T-helper 1 cell treated with Interleukin-12 subunit alpha and Interleukin-12 subunit beta and Interleukin-4 antibody, amounts not matched to agents 30 μg/mL and 1 μg/mL, for 36 hours (primary cell): ENCODE measurements at regions not wholly inside any gene's neighbourhood (a gene's known extent, or its start where the extent isn't known, plus 50 kb on each side); places are given as distances from the start of the nearest gene placed in this dataset.

Source experiments
- H3K27ac Mint-ChIP-seq: one replicate; pipeline ENCODE4 v1.8.0; 2021; ENCODE audit warnings: mild to moderate bottlenecking, mixed read lengths
- H3K27me3 Mint-ChIP-seq: one replicate; pipeline ENCODE4 v1.8.0; 2021; ENCODE audit warnings: low read depth, mixed read lengths
- H3K36me3 Mint-ChIP-seq: one replicate; pipeline ENCODE4 v1.8.0; 2021; ENCODE audit warnings: low read depth, mixed read lengths
- H3K4me1 Mint-ChIP-seq: one replicate; pipeline ENCODE4 v1.8.0; 2021; ENCODE audit warnings: low read depth, mixed read lengths
- H3K4me3 Mint-ChIP-seq: one replicate; pipeline ENCODE4 v1.8.0; 2021; ENCODE audit warnings: mild to moderate bottlenecking, moderate library complexity, mixed read lengths
- H3K9me3 Mint-ChIP-seq: one replicate; pipeline ENCODE4 v1.8.0; 2021; ENCODE audit warnings: mixed read lengths

DNA sequence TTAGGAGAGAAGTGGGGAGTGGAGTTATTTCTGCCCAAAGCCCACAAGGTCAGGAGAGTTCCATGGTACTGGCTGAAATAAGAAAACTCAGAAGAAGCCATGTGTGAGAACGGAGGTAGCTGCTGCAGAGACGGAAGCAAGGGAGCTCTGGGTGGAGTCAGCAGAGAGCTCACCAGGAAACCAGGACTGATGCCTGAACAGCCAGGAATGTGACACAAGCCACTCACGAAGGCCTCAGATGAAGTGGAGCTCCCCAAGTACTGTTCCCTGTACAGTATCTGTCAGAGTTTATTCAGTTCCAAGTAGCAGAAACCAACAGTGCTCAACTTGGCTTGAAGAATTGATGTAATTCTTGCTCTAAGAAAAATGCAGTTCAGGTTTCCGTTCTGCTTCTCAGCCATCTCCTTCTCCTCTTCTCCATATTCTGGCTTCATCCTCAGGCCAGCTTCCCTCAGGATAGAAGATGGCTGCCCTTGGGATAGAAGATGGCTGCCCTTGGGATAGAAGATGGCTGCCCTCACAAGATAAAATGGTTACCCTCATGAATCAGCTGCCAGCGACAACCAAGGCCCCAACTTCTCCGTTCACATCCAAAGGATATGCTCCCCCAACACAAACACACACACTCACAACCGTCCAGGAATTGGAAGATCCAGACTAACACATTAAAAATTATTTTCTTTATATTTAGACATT, 117.4 kb upstream of the SH3BP4 start:
- Mint-ChIP-seq H3K27ac (no peak overlapping the region), H3K27me3 (no peaks in the 10 kb centered on the region), H3K9me3 (no peaks in the 10 kb centered on the region), H3K4me3 (no peak overlapping the region), H3K4me1 (no peaks in the 10 kb centered on the region), H3K36me3 (no peaks in the 10 kb centered on the region)

DNA sequence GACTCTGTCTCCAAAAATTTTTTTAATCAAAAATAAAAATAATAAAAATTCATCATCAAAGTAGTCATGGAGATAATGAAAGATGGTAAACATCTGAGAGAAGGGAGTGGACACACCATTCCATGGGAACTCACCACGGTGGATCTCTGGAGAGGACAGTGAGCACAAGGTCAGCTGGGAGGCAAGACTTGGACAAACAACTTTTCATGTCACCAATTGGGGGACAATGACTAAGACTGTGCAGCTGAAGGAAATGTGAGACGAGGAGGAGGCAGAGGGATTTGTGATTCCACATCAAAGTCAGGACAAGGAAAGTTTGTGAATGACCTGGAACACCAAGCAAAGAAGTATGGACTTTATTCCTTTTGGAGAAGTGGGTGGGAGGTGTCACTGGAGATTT, 121.0 kb upstream of the SH3BP4 start:
- Mint-ChIP-seq H3K36me3 (no peaks in the 10 kb centered on the region), H3K9me3 (no peaks in the 10 kb centered on the region), H3K27me3 (no peaks in the 10 kb centered on the region), H3K4me3 (no peak overlapping the region), H3K27ac (no peak overlapping the region), H3K4me1 (no peaks in the 10 kb centered on the region)

DNA sequence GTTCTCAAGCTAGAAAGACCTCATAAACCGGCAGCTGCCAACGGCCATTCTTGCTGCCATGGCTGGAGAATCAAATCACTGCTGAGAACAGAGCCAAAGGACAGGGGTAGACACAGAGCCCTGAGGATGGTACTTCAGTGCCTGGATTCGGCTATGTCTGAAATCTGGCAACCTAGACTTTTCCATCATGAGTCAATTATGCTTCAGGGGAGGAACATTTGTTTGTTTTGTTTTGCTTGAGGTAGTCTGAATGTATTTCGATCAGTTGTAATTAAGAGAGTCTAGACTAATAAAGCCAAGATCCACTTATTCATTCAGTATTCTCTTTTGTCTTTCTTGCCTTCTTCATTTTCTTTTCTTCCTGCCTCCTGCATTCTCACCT, 122.8 kb upstream of the SH3BP4 start:
- Mint-ChIP-seq H3K4me1 (no peaks in the 10 kb centered on the region), H3K36me3 (no peaks in the 10 kb centered on the region), H3K4me3 (no peak overlapping the region), H3K27ac (no peak overlapping the region), H3K27me3 (no peaks in the 10 kb centered on the region), H3K9me3 (no peaks in the 10 kb centered on the region)

DNA sequence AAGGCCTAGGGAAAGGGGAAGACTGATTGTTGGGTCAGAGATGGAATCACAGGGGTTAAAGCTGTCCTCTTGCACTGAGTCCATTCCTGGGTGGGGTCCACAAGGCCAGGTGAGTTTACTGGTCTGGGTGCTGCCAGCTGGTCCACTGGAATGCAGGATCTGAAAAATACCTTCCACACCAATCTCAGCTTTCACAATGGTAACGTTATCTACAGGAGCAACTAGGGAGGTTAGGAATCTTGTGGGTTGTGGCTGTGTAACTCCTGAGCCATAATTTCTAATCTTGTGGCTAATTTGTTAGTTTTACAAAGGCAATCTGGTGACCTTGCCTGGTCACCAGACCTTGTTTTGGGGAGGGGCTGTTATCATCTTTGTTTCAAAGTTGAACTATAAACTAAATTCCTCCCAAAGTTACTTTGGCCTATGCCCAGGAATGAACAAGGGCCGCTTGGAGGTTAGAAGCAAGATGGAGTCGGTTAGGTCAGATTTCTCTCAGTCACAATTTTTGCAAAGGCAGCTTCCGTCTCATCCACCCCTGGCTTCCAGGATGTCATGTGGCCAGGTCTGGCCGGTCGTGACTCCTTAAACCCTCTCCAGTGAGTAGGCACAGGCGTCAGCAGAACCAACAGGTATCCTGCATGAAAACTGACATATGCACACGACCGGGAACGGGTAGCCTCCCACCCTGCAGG, 123.3 kb upstream of the SH3BP4 start:
- Mint-ChIP-seq H3K27me3 (no peaks in the 10 kb centered on the region), H3K27ac (no peak overlapping the region), H3K4me1 (no peaks in the 10 kb centered on the region), H3K36me3 (no peaks in the 10 kb centered on the region), H3K4me3 (no peak overlapping the region), H3K9me3 (no peaks in the 10 kb centered on the region)

DNA sequence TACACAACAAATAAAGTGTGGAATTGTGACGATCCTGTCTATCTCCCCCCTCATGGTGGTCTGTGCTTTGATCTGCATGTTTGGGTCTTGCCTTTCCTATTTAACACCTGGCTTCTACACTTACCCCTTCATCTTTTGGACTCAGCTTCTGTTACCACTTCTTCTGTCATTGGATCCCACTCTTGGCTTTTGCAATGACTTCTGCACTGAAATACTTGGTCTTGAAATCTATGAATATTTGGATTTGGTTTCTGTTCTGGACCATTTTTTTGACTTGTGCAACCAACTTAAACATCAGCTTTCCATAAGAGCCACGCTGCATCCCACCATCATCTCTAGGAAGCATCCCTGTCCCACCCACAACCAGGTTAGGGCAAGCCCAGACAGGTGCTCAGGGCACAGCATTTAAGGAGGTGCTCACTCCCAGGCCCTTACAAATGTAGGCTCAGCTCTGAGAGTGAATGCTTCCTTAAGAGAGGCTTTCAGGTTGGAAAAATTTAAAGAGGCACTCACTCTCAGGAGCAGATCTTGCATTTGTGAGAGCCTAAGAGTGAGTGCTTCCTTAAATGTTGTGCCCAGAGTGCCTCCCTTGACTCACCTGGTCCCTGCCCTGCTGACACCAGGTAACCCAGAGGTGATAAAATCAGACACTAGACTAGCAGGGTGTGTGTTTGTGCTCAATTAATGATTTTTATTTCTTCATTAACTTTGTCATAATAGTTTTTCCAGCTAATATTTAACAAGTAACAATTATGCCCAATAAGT, 124.5 kb upstream of the SH3BP4 start:
- Mint-ChIP-seq H3K9me3 (no peaks in the 10 kb centered on the region), H3K4me3 (no peak overlapping the region), H3K4me1 (no peaks in the 10 kb centered on the region), H3K36me3 (no peaks in the 10 kb centered on the region), H3K27ac (no peak overlapping the region), H3K27me3 (no peaks in the 10 kb centered on the region)

DNA sequence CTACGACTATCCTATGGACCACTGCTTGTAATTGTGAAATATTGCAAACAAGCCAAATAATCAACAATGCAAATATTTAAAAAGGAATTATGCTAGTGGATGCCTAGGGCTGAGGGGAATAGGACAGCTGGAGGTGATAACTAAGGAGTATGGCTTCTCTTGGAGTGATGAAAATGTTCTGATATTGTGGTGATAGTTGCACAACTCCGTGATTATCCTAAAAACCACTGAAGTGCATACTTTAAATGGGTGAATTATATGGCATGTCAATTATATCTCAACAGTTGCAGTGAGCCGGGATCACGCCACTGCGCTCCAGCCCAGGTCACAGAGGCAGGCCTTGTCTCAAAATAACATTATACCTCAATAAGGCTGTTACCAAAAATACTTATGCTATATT, 125.1 kb upstream of the SH3BP4 start:
- Mint-ChIP-seq H3K27me3 (no peaks in the 10 kb centered on the region), H3K4me1 (no peaks in the 10 kb centered on the region), H3K36me3 (no peaks in the 10 kb centered on the region), H3K4me3 (no peak overlapping the region), H3K27ac (no peak overlapping the region), H3K9me3 (no peaks in the 10 kb centered on the region)

DNA sequence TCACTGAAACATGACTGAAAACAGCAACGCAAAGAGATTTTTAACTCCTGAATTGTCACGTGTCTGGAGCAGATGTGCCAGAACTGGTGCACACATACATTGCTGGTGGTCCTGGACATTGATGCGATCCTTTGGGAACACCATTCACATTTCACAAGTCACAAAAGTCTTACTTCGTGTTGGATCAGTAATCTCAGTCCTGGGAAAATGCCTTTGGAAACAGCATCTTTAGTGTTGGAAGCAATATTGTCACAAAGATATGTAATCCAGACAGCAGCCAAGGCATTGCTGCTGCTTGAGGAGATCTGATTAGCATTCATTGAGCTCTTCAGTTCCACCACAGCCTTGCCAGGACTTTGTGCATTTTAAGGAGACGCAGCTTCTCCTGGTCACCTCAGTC, 126.2 kb upstream of the SH3BP4 start:
- H3K36me3 Mint-ChIP-seq: no peaks in the 10 kb centered on the region
- no peaks in the 10 kb centered on the region for H3K9me3 Mint-ChIP-seq
- no peak overlapping the region for H3K27ac Mint-ChIP-seq
- H3K4me3 Mint-ChIP-seq: no peak overlapping the region
- H3K27me3 Mint-ChIP-seq: no peaks in the 10 kb centered on the region
- H3K4me1 Mint-ChIP-seq: no peaks in the 10 kb centered on the region

DNA sequence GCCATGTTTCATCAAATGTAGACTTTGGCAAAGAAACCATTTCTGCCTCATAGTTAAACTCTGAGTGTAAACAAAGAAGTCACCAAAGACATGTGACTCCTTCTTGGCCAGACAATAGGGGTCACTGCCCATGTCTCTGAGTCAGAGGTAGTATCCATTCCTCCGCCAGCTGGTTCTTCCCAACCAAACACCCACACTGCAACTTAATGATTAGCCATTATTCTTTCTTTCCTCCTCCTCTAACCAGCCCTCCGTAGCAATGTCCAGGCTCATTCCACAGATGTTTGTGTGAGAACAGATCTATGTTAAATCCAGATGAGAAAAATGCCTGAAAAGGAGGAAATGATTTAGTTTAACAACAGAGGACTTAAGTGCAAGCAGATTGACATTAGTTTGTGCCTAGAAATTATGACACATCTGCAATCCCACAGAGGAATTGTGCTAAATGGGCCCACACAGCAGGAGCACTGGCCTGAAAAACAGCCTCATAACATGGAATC, 127.9 kb upstream of the SH3BP4 start:
- H3K27me3 Mint-ChIP-seq: no peaks in the 10 kb centered on the region
- H3K36me3 Mint-ChIP-seq: no peaks in the 10 kb centered on the region
- H3K4me3 Mint-ChIP-seq: no peak overlapping the region
- no peak overlapping the region for H3K27ac Mint-ChIP-seq
- no peaks in the 10 kb centered on the region for H3K4me1 Mint-ChIP-seq
- H3K9me3 Mint-ChIP-seq: no peaks in the 10 kb centered on the region

DNA sequence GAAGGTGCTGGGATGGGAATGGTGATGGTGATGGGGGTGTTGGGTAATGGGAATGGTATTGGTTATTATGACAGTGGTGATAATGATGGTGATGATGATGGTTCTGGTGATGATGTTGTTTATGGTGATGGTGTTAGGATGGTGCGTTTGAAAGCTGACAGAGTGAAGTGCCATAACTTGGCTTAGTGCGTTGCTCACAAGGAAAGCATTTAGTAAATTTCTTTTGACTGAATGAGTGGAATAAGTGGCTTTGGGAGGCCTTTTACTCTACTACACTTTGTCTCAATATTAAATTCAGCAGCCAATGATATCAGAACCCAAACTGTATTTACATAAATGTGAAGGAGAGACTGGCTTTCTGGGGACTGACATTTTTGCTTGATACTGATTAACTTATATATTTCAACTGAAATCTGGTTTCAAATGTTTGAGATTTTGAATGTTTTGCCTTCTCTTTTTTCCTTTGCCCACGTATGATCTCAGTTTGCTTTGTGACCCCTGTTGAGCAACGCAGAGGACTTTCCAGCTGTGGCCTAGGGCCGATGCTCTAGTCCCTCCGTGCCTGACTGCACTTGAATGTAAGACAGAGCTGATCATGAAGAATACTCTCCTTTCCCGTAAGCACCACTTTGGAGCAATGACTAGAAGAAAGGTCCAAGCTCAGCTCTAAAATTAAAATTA, 128.5 kb upstream of the SH3BP4 start:
- no peaks in the 10 kb centered on the region for H3K9me3 Mint-ChIP-seq
- no peaks in the 10 kb centered on the region for H3K36me3 Mint-ChIP-seq
- no peak overlapping the region for H3K4me3 Mint-ChIP-seq
- H3K4me1 Mint-ChIP-seq: no peaks in the 10 kb centered on the region
- no peak overlapping the region for H3K27ac Mint-ChIP-seq
- no peaks in the 10 kb centered on the region for H3K27me3 Mint-ChIP-seq

DNA sequence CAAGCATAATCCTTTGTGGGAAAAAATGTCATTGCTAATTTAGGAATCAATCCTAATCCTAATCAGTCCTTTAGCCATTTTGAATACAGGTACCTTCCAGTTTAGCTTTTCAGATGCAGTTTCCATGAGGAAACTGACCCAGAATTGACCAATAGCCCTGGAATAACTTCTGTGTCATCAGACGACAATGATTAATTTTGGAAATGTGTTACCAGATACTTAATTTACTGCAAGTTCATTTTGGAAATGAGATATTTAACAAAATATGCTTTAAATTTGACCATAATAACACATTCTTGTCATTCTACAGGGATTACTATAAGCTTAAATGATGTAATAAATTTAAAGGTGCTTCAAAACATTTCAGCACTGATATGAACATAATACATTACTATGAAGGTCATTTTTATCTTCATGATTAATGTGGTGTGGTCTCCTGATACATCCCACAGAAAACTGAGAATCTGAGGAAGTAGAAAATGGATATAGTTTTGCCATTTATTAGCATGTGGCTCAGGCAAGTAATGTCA, 129.8 kb upstream of the SH3BP4 start:
- H3K27ac Mint-ChIP-seq: no peak overlapping the region
- H3K27me3 Mint-ChIP-seq: no peaks in the 10 kb centered on the region
- H3K4me3 Mint-ChIP-seq: no peak overlapping the region
- H3K4me1 Mint-ChIP-seq: no peaks in the 10 kb centered on the region
- no peaks in the 10 kb centered on the region for H3K36me3 Mint-ChIP-seq
- H3K9me3 Mint-ChIP-seq: no peaks in the 10 kb centered on the region

DNA sequence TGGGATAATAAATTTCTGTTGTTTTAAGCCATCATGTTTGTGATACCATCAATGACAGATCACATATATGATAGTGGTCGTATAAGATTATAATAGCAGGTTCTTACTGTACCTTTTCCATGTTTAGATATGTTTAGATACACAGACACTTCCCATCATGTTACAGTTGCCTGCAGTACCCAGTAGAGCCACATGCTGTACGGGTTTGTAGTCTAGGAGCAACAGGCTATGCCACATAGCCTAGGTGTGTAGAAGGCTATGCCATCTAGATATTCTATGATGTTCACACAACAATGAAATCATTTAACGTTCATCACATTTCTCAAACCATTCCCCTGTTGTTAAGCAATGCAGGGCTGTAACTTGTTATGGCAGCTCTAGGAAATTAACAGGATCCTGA, 132.9 kb upstream of the SH3BP4 start:
- no peak overlapping the region for H3K27ac Mint-ChIP-seq
- no peak overlapping the region for H3K4me3 Mint-ChIP-seq
- no peaks in the 10 kb centered on the region for H3K9me3 Mint-ChIP-seq
- H3K4me1 Mint-ChIP-seq: no peaks in the 10 kb centered on the region
- H3K27me3 Mint-ChIP-seq: peaks cover 3% of the 10 kb centered on the region
- no peaks in the 10 kb centered on the region for H3K36me3 Mint-ChIP-seq

DNA sequence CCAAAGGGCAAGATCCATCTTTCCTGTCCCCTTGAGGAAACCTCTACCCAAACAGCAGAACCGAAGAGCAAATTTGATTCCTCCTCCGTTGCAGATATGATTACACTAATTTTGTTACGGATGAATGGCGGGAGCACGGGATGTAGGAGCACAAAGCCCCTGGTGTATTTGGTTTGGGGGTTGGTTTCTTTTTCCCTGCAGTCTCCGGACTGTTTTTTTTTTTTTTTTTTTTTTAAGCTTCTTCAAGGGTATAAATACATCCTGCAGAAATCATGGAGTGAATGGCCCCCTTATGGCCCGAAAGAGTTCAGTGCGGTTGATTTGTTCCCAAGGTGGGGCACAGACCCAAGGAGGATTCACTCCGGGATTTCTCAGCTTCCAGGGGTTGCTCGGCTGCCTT, 135.3 kb upstream of the SH3BP4 start:
- H3K4me3 Mint-ChIP-seq: no peak overlapping the region
- peaks cover 3% of the 10 kb centered on the region for H3K27me3 Mint-ChIP-seq
- no peaks in the 10 kb centered on the region for H3K9me3 Mint-ChIP-seq
- no peaks in the 10 kb centered on the region for H3K36me3 Mint-ChIP-seq
- no peak overlapping the region for H3K27ac Mint-ChIP-seq
- H3K4me1 Mint-ChIP-seq: no peaks in the 10 kb centered on the region

DNA sequence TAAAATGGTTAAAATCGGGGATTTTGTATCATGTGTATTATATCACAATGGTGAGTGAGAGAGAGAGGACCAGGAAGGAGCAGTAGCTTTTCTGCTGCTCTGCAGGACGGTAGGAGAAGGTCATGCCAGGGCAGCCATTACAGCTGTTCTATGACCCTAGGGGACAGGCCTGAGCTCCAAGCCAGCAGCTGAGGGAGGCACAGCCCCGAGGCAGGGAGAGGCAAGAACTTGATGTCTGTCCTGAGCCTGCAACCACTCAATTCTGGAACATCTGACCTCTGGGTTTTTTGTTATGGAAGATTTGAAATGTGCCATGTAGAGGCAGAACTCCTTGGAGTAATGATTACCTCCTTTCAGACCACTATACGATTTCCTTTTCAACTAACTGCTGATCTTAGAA, 135.8 kb upstream of the SH3BP4 start:
- no peaks in the 10 kb centered on the region for H3K36me3 Mint-ChIP-seq
- H3K9me3 Mint-ChIP-seq: no peaks in the 10 kb centered on the region
- H3K27me3 Mint-ChIP-seq: peaks cover 3% of the 10 kb centered on the region
- H3K27ac Mint-ChIP-seq: no peak overlapping the region
- no peaks in the 10 kb centered on the region for H3K4me1 Mint-ChIP-seq
- no peak overlapping the region for H3K4me3 Mint-ChIP-seq

DNA sequence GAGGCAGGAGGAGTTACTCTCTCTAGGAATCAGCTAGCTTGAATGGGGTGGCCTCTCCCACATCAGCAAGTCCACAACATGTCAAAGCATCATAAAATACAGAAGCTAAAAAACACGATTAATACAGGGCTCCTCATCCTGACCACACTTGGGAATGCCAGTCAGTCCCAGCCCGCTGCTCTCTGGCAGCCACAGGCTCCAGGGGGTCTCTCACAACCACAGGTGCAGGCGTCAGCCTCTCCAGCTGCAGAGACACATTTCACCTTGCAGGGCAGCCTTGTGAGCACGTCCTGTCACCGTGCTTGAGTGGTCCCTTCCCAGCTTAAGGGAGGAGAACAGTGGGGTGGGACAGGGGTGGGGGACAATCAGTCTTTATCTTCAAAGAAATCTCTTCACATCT, 137.4 kb upstream of the SH3BP4 start:
- Mint-ChIP-seq H3K9me3 (no peaks in the 10 kb centered on the region), H3K27me3 (peaks cover 3% of the 10 kb centered on the region), H3K27ac (no peak overlapping the region), H3K36me3 (no peaks in the 10 kb centered on the region), H3K4me1 (no peaks in the 10 kb centered on the region), H3K4me3 (no peak overlapping the region)
